GM12878 (cell line): ENCODE measurements at regions not wholly inside any gene's neighbourhood (a gene's known extent, or its start where the extent isn't known, plus 50 kb on each side); places are given as distances from the start of the nearest gene placed in this dataset.

Experiments used
- ATAC-seq: fragments of 200-7000 bp; cut with Tn5 transposase; 3 replicates; pipeline ENCODE4 v1.9.1; 2020; ENCODE audit warnings: mild to moderate bottlenecking, moderate library complexity
- BruUV-seq: library from RNA; stranded (reverse); fragments of 400-500 nt; replicated peaks from 2 replicates; lab custom pipeline; 2021; lab: Mats Ljungman, UMichigan
- CTCF ChIA-PET: fragments of 300-600 bp; sonication (Branson Sonifier 250); formaldehyde crosslinking; extraction: SDS; loops from one replicate; lab custom pipeline; 2021; ENCODE audit warnings: inconsistent platforms; lab: Yijun Ruan, JAX
- POLR2A ChIA-PET: fragments of 350-600 bp; formaldehyde crosslinking; extraction: SDS; loops from one replicate; lab custom pipeline; 2021; ENCODE audit warnings: inconsistent platforms; lab: Charles Lee
- RAD21 ChIA-PET: fragments of 300-600 bp; sonication (Branson Sonifier 250); formaldehyde crosslinking; loops from one replicate; lab custom pipeline; 2023; ENCODE audit warnings: antibody characterized with exemption; ENCODE audit not compliant: unreplicated experiment; lab: Charles Lee
- SMC1A ChIA-PET: fragments of 300-600 bp; sonication (Branson Sonifier 250); formaldehyde crosslinking; loops from one replicate; lab custom pipeline; 2023; ENCODE audit not compliant: unreplicated experiment, uncharacterized antibody; lab: Charles Lee
- DNase-seq: peaks from one replicate; pipeline ENCODE4 v3.0.0-alpha.2; 2011; ENCODE audit warnings: low read depth, low spot score
- FAIRE-seq: peaks from 3 replicates; lab custom pipeline; 2011; peaks lifted over from hg19 to GRCh38; lab: Jason Lieb, UNC
- H2AFZ ChIP-seq: 2 replicates; pipeline ENCODE4 v1.6.0; 2011; ENCODE audit warnings: low read depth, low read length, control low read depth; ENCODE audit not compliant: control insufficient read depth
- H3K27ac ChIP-seq: 2 replicates; pipeline ENCODE4 v1.5.1; 2011; ENCODE audit warnings: control low read depth; ENCODE audit not compliant: control insufficient read depth, insufficient read depth
- H3K27me3 ChIP-seq, 2 experiments: replicated peaks in 1 of 2; 2 replicates each; pipeline versions ENCODE4 v1.6.0 to v1.6.1; 2011; ENCODE audit warnings: low read length in 1 of 2; ENCODE audit not compliant: control insufficient read depth in 2 of 2, insufficient read depth in 2 of 2
- H3K36me3 ChIP-seq, 2 experiments: 2 replicates each; pipeline ENCODE4 v1.5.1; 2011; ENCODE audit warnings: low read length in 1 of 2; ENCODE audit not compliant: control insufficient read depth in 2 of 2, insufficient read depth in 2 of 2
- H3K4me1 ChIP-seq: 2 replicates; pipeline ENCODE4 v1.6.1; 2011; ENCODE audit warnings: mild to moderate bottlenecking, low read length, moderate library complexity, mixed read lengths; ENCODE audit not compliant: control insufficient read depth, insufficient read depth
- H3K4me2 ChIP-seq: 2 replicates; pipeline ENCODE4 v1.6.0; 2011; ENCODE audit warnings: control low read depth; ENCODE audit not compliant: control insufficient read depth, insufficient read depth
- H3K4me3 ChIP-seq: fragments of 200-600 bp; sonication (generic); 2 replicates; pipeline ENCODE4 v1.5.1; 2016
- H3K79me2 ChIP-seq: 2 replicates; pipeline ENCODE4 v1.6.0; 2011; ENCODE audit warnings: low read length; ENCODE audit not compliant: control insufficient read depth, insufficient read depth
- H3K9ac ChIP-seq: 2 replicates; pipeline ENCODE4 v1.8.0; 2011; ENCODE audit warnings: low read length, control low read depth, mixed read lengths; ENCODE audit not compliant: control insufficient read depth, insufficient read depth
- H3K9me3 ChIP-seq: replicated peaks from 3 replicates; pipeline ENCODE4 v1.5.1; 2011; ENCODE audit warnings: mild to moderate bottlenecking, low read length; ENCODE audit not compliant: control insufficient read depth, insufficient read depth
- H4K20me1 ChIP-seq: 2 replicates; pipeline ENCODE4 v1.6.0; 2011; ENCODE audit not compliant: control insufficient read depth, insufficient read depth
- BRCA1 ChIP-seq: IDR thresholded peaks from 2 replicates; pipeline ENCODE4 v1.6.1; 2011; ENCODE audit warnings: low read depth, low read length, improper control_type of control experiment
- MEF2A ChIP-seq: IDR thresholded peaks from 2 replicates; pipeline ENCODE4 v1.6.1; 2011; ENCODE audit warnings: low read depth, mild to moderate bottlenecking, low read length, moderate library complexity; ENCODE audit not compliant: insufficient read depth
- MEF2B ChIP-seq: fragments of 450-650 bp; IDR thresholded peaks from 2 replicates; pipeline ENCODE4 v1.6.1; 2018; ENCODE audit warnings: mild to moderate bottlenecking, moderate library complexity; ENCODE audit not compliant: partially characterized antibody, poor library complexity, severe bottlenecking
- RBBP5 ChIP-seq: fragments of 200-600 bp; sonication (generic); conservative IDR thresholded peaks from 2 replicates; pipeline ENCODE4 v1.6.1; 2016
- RUNX3 ChIP-seq: IDR thresholded peaks from 2 replicates; pipeline ENCODE4 v1.6.1; 2012; ENCODE audit warnings: low read length, inconsistent platforms
- SREBF2 ChIP-seq: IDR thresholded peaks from 2 replicates; pipeline ENCODE4 v1.6.1; 2012; ENCODE audit warnings: mild to moderate bottlenecking, low read length
- SUZ12 ChIP-seq: fragments of 200-600 bp; sonication (generic); IDR thresholded peaks from one replicate; pipeline ENCODE4 v1.6.1; 2018; ENCODE audit warnings: antibody characterized with exemption, mild to moderate bottlenecking; ENCODE audit not compliant: unreplicated experiment
- YY1 ChIP-seq: IDR thresholded peaks from 2 replicates; pipeline ENCODE4 v1.6.1; 2011; ENCODE audit warnings: low read depth, mild to moderate bottlenecking, low read length
- ZNF622 ChIP-seq: fragments of 450-650 bp; IDR thresholded peaks from 2 replicates; pipeline ENCODE4 v1.6.1; 2017; ENCODE audit warnings: mild to moderate bottlenecking, inconsistent platforms
- WGBS: methylation state at CpG from one replicate; pipeline ENCODE4 v1.1.6; 2016; ENCODE audit warnings: low lambda C conversion rate; ENCODE audit not compliant: insufficient replicate concordance, insufficient coverage; ENCODE audit errors: missing lambda C conversion rate; 5-methylcytosine and 5-hydroxymethylcytosine counted together
- in situ Hi-C: fragments of 300-500 bp; cut with MboI; formaldehyde crosslinking; loops from 9 replicates; pipeline ENCODE4 v1.14.3; 2018; ENCODE audit warnings: mixed read lengths
- intact Hi-C: fragments of 100-400 bp; cut with micrococcal nuclease; formaldehyde crosslinking; loops from one replicate; pipeline ENCODE4 v1.14.2; 2022; ENCODE audit not compliant: unreplicated experiment
- TF ChIP-seq, protein P1 (sequence below): IDR thresholded peaks from 2 replicates; pipeline ENCODE4 v1.6.1; 2011; ENCODE audit warnings: borderline replicate concordance, low read depth, mild to moderate bottlenecking, moderate library complexity, low read length; ENCODE audit not compliant: insufficient read depth, poor library complexity, severe bottlenecking
- TF ChIP-seq, protein P2 (sequence below): IDR thresholded peaks from 2 replicates; pipeline ENCODE4 v1.6.1; 2012; ENCODE audit warnings: mild to moderate bottlenecking, low read depth, low read length
- TF ChIP-seq, protein P3 (sequence below): fragments of 450-650 bp; IDR thresholded peaks from 2 replicates; pipeline ENCODE4 v1.6.1; 2017; ENCODE audit warnings: mild to moderate bottlenecking
- TF ChIP-seq, protein P4 (sequence below): fragments of 450-650 bp; IDR thresholded peaks from 2 replicates; pipeline ENCODE4 v1.6.1; 2017; ENCODE audit warnings: mild to moderate bottlenecking, moderate library complexity

DNA sequence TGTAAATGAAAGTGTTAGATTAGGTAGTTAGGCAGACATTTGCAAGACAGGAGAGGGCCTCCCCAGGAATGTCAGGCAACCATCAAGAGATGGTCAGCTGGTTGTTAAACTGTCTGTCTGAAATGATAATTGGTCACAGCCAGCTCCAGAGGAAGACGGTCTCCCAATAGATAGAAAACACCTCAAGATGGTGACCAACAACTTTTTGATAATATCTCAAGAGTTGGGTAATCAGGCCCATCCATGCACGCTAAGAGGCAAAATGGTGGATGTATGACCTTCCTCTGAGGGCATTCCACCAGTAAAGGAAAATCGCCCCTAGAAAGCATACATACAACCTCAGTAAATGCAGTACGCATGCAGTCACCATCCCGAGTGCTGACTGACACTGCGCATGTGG lies 118.2 kb downstream of the MAP3K21 start (continued):
- TF ChIP-seq BRCA1: no peak

DNA sequence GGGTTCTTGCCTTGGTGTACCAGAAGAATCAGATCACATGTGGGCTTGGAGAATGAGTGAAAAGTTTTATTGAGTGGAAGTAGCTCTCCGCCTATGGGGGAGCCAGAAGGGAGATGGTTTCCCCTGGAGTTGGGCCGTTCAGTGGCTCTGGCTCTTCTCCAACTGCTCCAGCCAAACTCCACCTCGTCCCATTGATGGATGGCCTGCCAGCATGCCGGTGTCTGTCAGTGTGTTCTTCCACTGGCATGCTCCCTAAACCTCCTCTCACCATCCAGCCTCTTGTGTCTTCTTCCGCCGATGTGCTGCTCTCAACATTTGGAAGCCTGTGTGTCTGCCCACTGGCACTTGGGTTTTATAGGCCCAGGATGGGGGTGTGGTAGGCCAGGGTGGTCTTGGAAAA lies 119.4 kb downstream of the MAP3K21 start:
- H3K36me3 ChIP-seq: no peaks in the 10 kb centered on the region
- SMC1A ChIA-PET: no interaction called here
- H3K79me2 ChIP-seq: no peaks in the 10 kb centered on the region
- H3K4me3 ChIP-seq: no peak overlapping the region
- H3K4me1 ChIP-seq: no peaks in the 10 kb centered on the region
- POLR2A ChIA-PET: no interaction called here
- no peaks in the 10 kb centered on the region for H4K20me1 ChIP-seq
- no peak overlapping the region for H3K27ac ChIP-seq
- in situ Hi-C loops (no loop called here), intact Hi-C loops (no loop called here)
- BruUV-seq: no TSS peak
- CTCF ChIA-PET: no interaction called here
- DNase-seq (no peak), ATAC-seq (no peak), FAIRE-seq (no peak)
- WGBS: 63% methylated on average over 6 of the region's 6 CpGs
- H3K27me3 ChIP-seq: no peaks in the 10 kb centered on the region
- H2AFZ ChIP-seq: no peak overlapping the region
- H3K9me3 ChIP-seq: no peaks in the 10 kb centered on the region; the same call in 2 of the 3 replicates
- H3K9ac ChIP-seq: no peak overlapping the region
- H3K4me2 ChIP-seq: no peak overlapping the region
- RAD21 ChIA-PET: no interaction called here
- TF ChIP-seq YY1: no peak
- TF ChIP-seq, protein P1, sequence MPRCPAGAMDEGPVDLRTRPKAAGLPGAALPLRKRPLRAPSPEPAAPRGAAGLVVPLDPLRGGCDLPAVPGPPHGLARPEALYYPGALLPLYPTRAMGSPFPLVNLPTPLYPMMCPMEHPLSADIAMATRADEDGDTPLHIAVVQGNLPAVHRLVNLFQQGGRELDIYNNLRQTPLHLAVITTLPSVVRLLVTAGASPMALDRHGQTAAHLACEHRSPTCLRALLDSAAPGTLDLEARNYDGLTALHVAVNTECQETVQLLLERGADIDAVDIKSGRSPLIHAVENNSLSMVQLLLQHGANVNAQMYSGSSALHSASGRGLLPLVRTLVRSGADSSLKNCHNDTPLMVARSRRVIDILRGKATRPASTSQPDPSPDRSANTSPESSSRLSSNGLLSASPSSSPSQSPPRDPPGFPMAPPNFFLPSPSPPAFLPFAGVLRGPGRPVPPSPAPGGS: no peak
- no peak for TF ChIP-seq MEF2B
- TF ChIP-seq, protein P2, sequence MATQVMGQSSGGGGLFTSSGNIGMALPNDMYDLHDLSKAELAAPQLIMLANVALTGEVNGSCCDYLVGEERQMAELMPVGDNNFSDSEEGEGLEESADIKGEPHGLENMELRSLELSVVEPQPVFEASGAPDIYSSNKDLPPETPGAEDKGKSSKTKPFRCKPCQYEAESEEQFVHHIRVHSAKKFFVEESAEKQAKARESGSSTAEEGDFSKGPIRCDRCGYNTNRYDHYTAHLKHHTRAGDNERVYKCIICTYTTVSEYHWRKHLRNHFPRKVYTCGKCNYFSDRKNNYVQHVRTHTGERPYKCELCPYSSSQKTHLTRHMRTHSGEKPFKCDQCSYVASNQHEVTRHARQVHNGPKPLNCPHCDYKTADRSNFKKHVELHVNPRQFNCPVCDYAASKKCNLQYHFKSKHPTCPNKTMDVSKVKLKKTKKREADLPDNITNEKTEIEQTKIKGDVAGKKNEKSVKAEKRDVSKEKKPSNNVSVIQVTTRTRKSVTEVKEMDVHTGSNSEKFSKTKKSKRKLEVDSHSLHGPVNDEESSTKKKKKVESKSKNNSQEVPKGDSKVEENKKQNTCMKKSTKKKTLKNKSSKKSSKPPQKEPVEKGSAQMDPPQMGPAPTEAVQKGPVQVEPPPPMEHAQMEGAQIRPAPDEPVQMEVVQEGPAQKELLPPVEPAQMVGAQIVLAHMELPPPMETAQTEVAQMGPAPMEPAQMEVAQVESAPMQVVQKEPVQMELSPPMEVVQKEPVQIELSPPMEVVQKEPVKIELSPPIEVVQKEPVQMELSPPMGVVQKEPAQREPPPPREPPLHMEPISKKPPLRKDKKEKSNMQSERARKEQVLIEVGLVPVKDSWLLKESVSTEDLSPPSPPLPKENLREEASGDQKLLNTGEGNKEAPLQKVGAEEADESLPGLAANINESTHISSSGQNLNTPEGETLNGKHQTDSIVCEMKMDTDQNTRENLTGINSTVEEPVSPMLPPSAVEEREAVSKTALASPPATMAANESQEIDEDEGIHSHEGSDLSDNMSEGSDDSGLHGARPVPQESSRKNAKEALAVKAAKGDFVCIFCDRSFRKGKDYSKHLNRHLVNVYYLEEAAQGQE: no peak
- TF ChIP-seq, protein P3, sequence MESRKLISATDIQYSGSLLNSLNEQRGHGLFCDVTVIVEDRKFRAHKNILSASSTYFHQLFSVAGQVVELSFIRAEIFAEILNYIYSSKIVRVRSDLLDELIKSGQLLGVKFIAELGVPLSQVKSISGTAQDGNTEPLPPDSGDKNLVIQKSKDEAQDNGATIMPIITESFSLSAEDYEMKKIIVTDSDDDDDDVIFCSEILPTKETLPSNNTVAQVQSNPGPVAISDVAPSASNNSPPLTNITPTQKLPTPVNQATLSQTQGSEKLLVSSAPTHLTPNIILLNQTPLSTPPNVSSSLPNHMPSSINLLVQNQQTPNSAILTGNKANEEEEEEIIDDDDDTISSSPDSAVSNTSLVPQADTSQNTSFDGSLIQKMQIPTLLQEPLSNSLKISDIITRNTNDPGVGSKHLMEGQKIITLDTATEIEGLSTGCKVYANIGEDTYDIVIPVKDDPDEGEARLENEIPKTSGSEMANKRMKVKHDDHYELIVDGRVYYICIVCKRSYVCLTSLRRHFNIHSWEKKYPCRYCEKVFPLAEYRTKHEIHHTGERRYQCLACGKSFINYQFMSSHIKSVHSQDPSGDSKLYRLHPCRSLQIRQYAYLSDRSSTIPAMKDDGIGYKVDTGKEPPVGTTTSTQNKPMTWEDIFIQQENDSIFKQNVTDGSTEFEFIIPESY: no peak
- no peak for TF ChIP-seq RBBP5
- TF ChIP-seq MEF2A: no peak
- TF ChIP-seq, protein P4, sequence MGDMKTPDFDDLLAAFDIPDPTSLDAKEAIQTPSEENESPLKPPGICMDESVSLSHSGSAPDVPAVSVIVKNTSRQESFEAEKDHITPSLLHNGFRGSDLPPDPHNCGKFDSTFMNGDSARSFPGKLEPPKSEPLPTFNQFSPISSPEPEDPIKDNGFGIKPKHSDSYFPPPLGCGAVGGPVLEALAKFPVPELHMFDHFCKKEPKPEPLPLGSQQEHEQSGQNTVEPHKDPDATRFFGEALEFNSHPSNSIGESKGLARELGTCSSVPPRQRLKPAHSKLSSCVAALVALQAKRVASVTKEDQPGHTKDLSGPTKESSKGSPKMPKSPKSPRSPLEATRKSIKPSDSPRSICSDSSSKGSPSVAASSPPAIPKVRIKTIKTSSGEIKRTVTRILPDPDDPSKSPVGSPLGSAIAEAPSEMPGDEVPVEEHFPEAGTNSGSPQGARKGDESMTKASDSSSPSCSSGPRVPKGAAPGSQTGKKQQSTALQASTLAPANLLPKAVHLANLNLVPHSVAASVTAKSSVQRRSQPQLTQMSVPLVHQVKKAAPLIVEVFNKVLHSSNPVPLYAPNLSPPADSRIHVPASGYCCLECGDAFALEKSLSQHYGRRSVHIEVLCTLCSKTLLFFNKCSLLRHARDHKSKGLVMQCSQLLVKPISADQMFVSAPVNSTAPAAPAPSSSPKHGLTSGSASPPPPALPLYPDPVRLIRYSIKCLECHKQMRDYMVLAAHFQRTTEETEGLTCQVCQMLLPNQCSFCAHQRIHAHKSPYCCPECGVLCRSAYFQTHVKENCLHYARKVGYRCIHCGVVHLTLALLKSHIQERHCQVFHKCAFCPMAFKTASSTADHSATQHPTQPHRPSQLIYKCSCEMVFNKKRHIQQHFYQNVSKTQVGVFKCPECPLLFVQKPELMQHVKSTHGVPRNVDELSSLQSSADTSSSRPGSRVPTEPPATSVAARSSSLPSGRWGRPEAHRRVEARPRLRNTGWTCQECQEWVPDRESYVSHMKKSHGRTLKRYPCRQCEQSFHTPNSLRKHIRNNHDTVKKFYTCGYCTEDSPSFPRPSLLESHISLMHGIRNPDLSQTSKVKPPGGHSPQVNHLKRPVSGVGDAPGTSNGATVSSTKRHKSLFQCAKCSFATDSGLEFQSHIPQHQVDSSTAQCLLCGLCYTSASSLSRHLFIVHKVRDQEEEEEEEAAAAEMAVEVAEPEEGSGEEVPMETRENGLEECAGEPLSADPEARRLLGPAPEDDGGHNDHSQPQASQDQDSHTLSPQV: no peak
- no peak for TF ChIP-seq RUNX3
- no peak for TF ChIP-seq ZNF622
- TF ChIP-seq SUZ12: no peak
- no peak for TF ChIP-seq SREBF2
